ENCODE measurements at regions not wholly inside any gene's neighbourhood (a gene's known extent, or its start where the extent isn't known, plus 50 kb on each side); places are given as distances from the start of the nearest gene placed in this dataset.

DNA sequence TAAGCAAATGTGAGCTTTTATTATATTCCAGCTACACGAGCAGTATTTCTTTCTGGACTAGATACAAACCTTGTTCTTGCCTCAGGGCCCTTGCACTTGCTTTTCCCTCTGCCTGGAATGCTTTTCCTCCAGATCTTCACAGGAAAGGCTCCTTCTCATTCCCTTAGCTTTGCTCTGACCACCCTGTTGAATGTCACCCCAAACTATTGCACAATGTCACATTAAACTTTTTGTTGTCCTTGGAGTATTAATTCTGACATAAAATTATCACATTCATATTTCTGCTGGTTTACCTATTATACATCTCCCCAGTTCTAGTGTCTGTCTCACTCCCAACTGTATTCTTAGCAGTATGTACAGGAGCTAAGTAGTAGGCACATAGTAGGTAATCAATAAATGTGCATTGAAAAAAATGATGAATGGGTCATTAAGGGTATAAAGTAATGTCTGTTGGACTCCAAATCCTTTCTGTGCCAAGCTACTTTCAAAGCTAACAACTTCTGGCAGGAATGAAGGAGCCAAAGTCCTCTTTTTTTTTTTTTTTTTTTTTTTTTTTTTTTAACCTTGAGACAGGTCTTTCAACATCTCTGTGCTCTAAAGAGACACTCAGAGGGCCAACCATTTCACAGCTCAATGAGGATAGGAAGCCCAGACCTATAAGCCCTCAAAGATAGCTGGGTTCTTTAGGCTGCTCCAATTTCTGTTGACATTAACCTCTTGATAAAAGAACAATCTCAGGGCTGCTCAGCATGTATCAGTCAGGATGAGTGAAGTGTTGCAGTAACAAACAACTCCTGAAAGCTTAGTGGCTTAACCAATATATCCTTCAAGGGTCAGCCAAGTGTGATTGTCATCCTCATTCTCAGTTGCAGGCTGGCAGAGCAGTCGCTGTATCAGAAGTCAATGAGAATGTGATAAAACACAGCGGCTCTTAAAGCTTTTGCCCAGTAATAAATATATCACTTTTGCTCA, 424.4 kb upstream of the TBX3 start:
- no peak for TF ChIP-seq POLR2A (IDR thresholded peaks at IDR 0.05)
- TF ChIP-seq, protein P1, sequence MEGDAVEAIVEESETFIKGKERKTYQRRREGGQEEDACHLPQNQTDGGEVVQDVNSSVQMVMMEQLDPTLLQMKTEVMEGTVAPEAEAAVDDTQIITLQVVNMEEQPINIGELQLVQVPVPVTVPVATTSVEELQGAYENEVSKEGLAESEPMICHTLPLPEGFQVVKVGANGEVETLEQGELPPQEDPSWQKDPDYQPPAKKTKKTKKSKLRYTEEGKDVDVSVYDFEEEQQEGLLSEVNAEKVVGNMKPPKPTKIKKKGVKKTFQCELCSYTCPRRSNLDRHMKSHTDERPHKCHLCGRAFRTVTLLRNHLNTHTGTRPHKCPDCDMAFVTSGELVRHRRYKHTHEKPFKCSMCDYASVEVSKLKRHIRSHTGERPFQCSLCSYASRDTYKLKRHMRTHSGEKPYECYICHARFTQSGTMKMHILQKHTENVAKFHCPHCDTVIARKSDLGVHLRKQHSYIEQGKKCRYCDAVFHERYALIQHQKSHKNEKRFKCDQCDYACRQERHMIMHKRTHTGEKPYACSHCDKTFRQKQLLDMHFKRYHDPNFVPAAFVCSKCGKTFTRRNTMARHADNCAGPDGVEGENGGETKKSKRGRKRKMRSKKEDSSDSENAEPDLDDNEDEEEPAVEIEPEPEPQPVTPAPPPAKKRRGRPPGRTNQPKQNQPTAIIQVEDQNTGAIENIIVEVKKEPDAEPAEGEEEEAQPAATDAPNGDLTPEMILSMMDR (IDR thresholded peaks at IDR 0.05) = no peak
